ENCODE measurements at regions not wholly inside any gene's neighbourhood (a gene's known extent, or its start where the extent isn't known, plus 50 kb on each side); places are given as distances from the start of the nearest gene placed in this dataset.

DNA sequence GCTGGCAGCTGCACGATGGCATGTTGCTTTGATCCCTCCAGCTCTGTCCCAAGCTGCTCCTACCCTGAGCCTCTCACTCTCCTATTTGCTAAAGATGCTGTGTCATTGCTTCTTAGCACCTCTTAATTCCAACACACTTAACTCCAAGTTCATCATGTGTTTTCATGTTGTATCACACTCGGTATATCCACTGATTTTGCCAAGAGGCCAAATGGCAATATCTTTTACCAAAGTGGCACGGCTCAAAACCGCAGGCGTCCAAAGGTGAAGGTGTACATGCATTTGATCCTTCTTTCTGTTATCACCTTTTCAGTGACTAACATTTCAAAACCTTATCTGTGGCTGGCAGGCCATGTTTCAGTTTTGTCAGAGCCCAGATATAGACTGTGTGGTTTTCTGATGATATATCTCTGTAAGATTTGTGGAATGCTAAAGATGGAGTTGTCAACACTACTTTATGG is 217.0 kb downstream of the TBX18 start:
- TF ChIP-seq POLR2A (IDR thresholded peaks at IDR 0.05) (no peak), CTCF (IDR thresholded peaks at IDR 0.05) (no peak)

Data from body of pancreas (tissue), 4 donors.